Smooth muscle cell (in vitro differentiated cells): ENCODE measurements at regions not wholly inside any gene's neighbourhood (a gene's known extent, or its start where the extent isn't known, plus 50 kb on each side); places are given as distances from the start of the nearest gene placed in this dataset.

ENCODE experiments used
- DNase-seq: peaks from one replicate; lab custom pipeline; 2025; ENCODE audit not compliant: unreplicated experiment; lab: John Stamatoyannopoulos, UW
- H2AFZ ChIP-seq: fragments of 200-600 bp; sonication (generic); 2 replicates; pipeline ENCODE4 v1.6.0; 2016; ENCODE audit warnings: antibody characterized with exemption, low read depth, mild to moderate bottlenecking
- H3F3A ChIP-seq: fragments of 200-600 bp; sonication (generic); 2 replicates; pipeline ENCODE4 v1.6.0; 2017; ENCODE audit warnings: antibody characterized with exemption, low read depth
- H3K27ac ChIP-seq: fragments of 200-600 bp; sonication (generic); 2 replicates; pipeline ENCODE4 v1.5.1; 2016; ENCODE audit warnings: low read depth, mild to moderate bottlenecking
- H3K27me3 ChIP-seq: fragments of 200-600 bp; sonication (generic); 2 replicates; pipeline ENCODE4 v1.6.1; 2016; ENCODE audit warnings: low read depth, mild to moderate bottlenecking
- H3K36me3 ChIP-seq: fragments of 200-600 bp; sonication (generic); 2 replicates; pipeline ENCODE4 v1.5.1; 2016; ENCODE audit warnings: low read depth
- H3K4me1 ChIP-seq: fragments of 200-600 bp; sonication (generic); 2 replicates; pipeline ENCODE4 v1.5.1; 2016; ENCODE audit warnings: low read depth
- H3K4me2 ChIP-seq: fragments of 200-600 bp; sonication (generic); 2 replicates; pipeline ENCODE4 v1.6.0; 2016; ENCODE audit warnings: mild to moderate bottlenecking
- H3K4me3 ChIP-seq: fragments of 200-600 bp; sonication (generic); 2 replicates; pipeline ENCODE4 v1.5.1; 2016; ENCODE audit warnings: mild to moderate bottlenecking
- H3K79me2 ChIP-seq: fragments of 200-600 bp; sonication (generic); 2 replicates; pipeline ENCODE4 v1.6.0; 2016; ENCODE audit warnings: low read depth, mild to moderate bottlenecking
- H3K9ac ChIP-seq: fragments of 200-600 bp; sonication (generic); 2 replicates; pipeline ENCODE4 v1.6.0; 2016; ENCODE audit warnings: low read depth
- H3K9me3 ChIP-seq: fragments of 200-600 bp; sonication (generic); replicated peaks from 2 replicates; pipeline ENCODE4 v1.5.1; 2016; ENCODE audit warnings: low read depth
- H4K20me1 ChIP-seq: fragments of 200-600 bp; sonication (generic); 2 replicates; pipeline ENCODE4 v1.6.0; 2016; ENCODE audit warnings: low read depth
- CTCF ChIP-seq: fragments of 200-600 bp; sonication (generic); IDR thresholded peaks from 2 replicates; pipeline ENCODE4 v1.5.1; 2017; ENCODE audit warnings: borderline replicate concordance, mild to moderate bottlenecking, antibody characterized with exemption; ENCODE audit not compliant: insufficient read depth, poor library complexity, severe bottlenecking
- WGBS: methylation state at CpG from one replicate; pipeline ENCODE4 v1.1.7; 2016; ENCODE audit warnings: low lambda C conversion rate; 5-methylcytosine and 5-hydroxymethylcytosine counted together

- no peaks in the 10 kb centered on the region for H3K4me1 ChIP-seq
- TF ChIP-seq CTCF: no peak
- WGBS: 95% methylated on average over 2 of the region's 2 CpGs
- peaks cover 13% of the 10 kb centered on the region for H3K9me3 ChIP-seq
- no peaks in the 10 kb centered on the region for H3F3A ChIP-seq
- no peak overlapping the region for H3K4me2 ChIP-seq
- no peaks in the 10 kb centered on the region for H3K79me2 ChIP-seq
- H4K20me1 ChIP-seq: no peaks in the 10 kb centered on the region
- H3K36me3 ChIP-seq: no peaks in the 10 kb centered on the region
- H3K9ac ChIP-seq: no peak overlapping the region
- H2AFZ ChIP-seq: no peak overlapping the region
- H3K4me3 ChIP-seq: no peak overlapping the region
- no peak overlapping the region for H3K27ac ChIP-seq
- no peaks in the 10 kb centered on the region for H3K27me3 ChIP-seq
- no peak for DNase-seq
Observed at GRCh38 chr2:187157046-187157445, 291.0 kb downstream of the CALCRL start.

DNA sequence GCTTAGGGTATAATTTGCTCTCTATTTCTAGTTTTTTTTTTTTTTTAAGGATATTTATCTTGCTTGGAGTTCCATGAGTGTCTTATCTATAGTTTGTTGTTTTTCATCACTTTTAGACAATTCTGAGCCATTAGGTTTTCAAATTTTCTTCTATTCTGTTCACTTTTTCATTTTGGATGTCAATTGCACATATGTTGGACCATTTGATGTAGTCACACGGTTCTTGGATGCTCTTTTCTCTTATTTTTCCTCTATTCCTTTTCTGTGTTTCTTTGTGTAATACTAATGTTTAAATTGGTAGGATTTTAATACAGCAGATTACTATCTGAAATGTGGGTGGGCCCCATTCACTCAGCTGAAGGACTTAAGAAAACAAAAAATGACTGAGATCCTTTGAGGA lies 292.6 kb downstream of the CALCRL start:
- no peak overlapping the region for H3K9ac ChIP-seq
- H3K4me1 ChIP-seq: no peaks in the 10 kb centered on the region
- no peaks in the 10 kb centered on the region for H3K36me3 ChIP-seq
- TF ChIP-seq CTCF: no peak
- DNase-seq: no peak
- H2AFZ ChIP-seq: no peak overlapping the region
- H3K9me3 ChIP-seq: peaks cover 13% of the 10 kb centered on the region
- no peaks in the 10 kb centered on the region for H3K79me2 ChIP-seq
- no peaks in the 10 kb centered on the region for H4K20me1 ChIP-seq
- 96% methylated on average over 1 of the region's 1 CpG for WGBS
- H3K4me3 ChIP-seq: no peak overlapping the region
- no peaks in the 10 kb centered on the region for H3K27me3 ChIP-seq
- H3K27ac ChIP-seq: no peak overlapping the region
- no peaks in the 10 kb centered on the region for H3F3A ChIP-seq
- no peak overlapping the region for H3K4me2 ChIP-seq

- H3K9me3 ChIP-seq: peaks cover 5% of the 10 kb centered on the region
- TF ChIP-seq CTCF: no peak
- no peak overlapping the region for H3K9ac ChIP-seq
- peak overlapping the region; percentile 56 for H2AFZ ChIP-seq
- no peak overlapping the region for H3K4me3 ChIP-seq
- H3F3A ChIP-seq: no peaks in the 10 kb centered on the region
- DNase-seq: no peak
- peaks cover 2% of the 10 kb centered on the region for H3K36me3 ChIP-seq
- peak overlapping the region; percentile 32 for H3K4me2 ChIP-seq
- 8% methylated on average over 3 of the region's 3 CpGs for WGBS
- H3K27me3 ChIP-seq: no peaks in the 10 kb centered on the region
- H3K79me2 ChIP-seq: no peaks in the 10 kb centered on the region
- no peaks in the 10 kb centered on the region for H4K20me1 ChIP-seq
- peak overlapping the region; percentile 34 for H3K27ac ChIP-seq
- H3K4me1 ChIP-seq: no peaks in the 10 kb centered on the region
Observed at GRCh38 chr2:187150670-187151069, 297.4 kb downstream of the CALCRL start.

DNA sequence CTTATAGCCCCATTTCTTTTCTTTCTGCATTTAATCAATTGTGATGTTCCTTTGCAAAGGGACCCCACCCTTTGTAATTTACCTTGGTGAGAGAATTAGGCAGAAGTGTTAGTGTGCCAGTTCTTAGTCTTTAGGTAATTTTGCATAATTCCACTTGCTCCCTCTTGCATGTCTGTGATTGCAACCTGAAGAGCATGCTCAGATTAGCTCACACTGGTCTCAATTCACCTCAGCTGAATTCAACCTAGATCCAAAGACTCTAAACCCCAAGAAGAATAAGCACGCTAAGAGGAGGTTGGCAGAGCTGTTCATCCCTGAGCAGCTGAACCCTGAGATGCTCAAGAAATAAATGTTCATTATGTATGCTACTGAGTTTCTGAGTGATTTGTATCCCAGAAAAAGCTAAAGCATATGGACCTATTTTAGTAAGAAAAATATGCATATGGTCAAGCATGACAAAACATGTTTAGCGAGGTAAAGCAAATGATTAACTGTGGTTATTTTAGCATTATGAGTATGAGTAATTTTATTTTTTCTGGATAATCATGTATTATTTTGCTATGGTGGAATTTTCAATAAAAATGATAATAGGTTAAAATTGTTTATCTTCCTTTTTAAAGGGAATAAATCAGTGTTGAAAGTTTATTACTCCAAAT lies 299.2 kb upstream of the ZSWIM2 start:
- Histone ChIP-seq H3K4me2 (no peak overlapping the region), H3K79me2 (no peaks in the 10 kb centered on the region), H4K20me1 (no peaks in the 10 kb centered on the region), H2AFZ (no peak overlapping the region), H3K9me3 (no peaks in the 10 kb centered on the region), H3K36me3 (peaks cover 2% of the 10 kb centered on the region), H3K9ac (no peak overlapping the region), H3F3A (no peaks in the 10 kb centered on the region), H3K4me3 (no peak overlapping the region), H3K27ac (no peak overlapping the region), H3K27me3 (no peaks in the 10 kb centered on the region), H3K4me1 (no peaks in the 10 kb centered on the region)
- TF ChIP-seq CTCF: no peak
- DNase-seq: no peak
- 70% methylated on average over 2 of the region's 2 CpGs for WGBS
